ENCODE measurements at regions not wholly inside any gene's neighbourhood (a gene's known extent, or its start where the extent isn't known, plus 50 kb on each side); places are given as distances from the start of the nearest gene placed in this dataset.
"Not testable (repeated sequence)": the region's sequence is repeated elsewhere in the genome, so short reads cannot be mapped to it uniquely, and the experiment has no call there.

GRCh38 chr10:125448596-125448995 lies 234.4 kb downstream of the TEX36 start:
- DNase-seq, result no peak

- DNase-seq, result no peak
Measured at GRCh38 chr10:125444790-125445189, 238.2 kb downstream of the TEX36 start.

- DNase-seq, result no peak
Measured at GRCh38 chr10:125442856-125443540, 240.0 kb downstream of the TEX36 start.

GRCh38 chr10:125441151-125441550 lies 241.8 kb downstream of the TEX36 start:
- no peak for DNase-seq

- DNase-seq, result no peak
Measured at GRCh38 chr10:125431149-125431548, 251.8 kb downstream of the TEX36 start.

- DNase-seq, result no peak
Measured at GRCh38 chr10:125428054-125428453, 254.9 kb downstream of the TEX36 start.

- DNase-seq, result no peak
Measured at GRCh38 chr10:125424191-125424847, 258.6 kb downstream of the TEX36 start.

GRCh38 chr10:125423569-125423968 lies 259.4 kb downstream of the TEX36 start:
- no peak for DNase-seq

GRCh38 chr10:125419831-125420230 lies 259.5 kb upstream of the CTBP2 start:
- no peak for DNase-seq

GRCh38 chr10:125419146-125419545 lies 258.8 kb upstream of the CTBP2 start:
- DNase-seq, result no peak

- DNase-seq, result no peak
Measured at GRCh38 chr10:125417605-125418004, 257.2 kb upstream of the CTBP2 start.

GRCh38 chr10:125415964-125416363 lies 255.6 kb upstream of the CTBP2 start:
- DNase-seq, result no peak

- DNase-seq, result no peak
Measured at GRCh38 chr10:125415006-125415633, 254.8 kb upstream of the CTBP2 start.

- no peak for DNase-seq
Measured at GRCh38 chr10:125411724-125412123, 251.4 kb upstream of the CTBP2 start.

GRCh38 chr10:125409756-125410155 lies 249.4 kb upstream of the CTBP2 start:
- no peak for DNase-seq

- no peak for DNase-seq
Measured at GRCh38 chr10:125407557-125407956, 247.2 kb upstream of the CTBP2 start.

GRCh38 chr10:125407000-125407502 lies 246.7 kb upstream of the CTBP2 start:
- no peak for DNase-seq

GRCh38 chr10:125404902-125405301 lies 244.5 kb upstream of the CTBP2 start:
- not testable (repeated sequence) for DNase-seq

- no peak for DNase-seq
Measured at GRCh38 chr10:125401462-125401861, 241.1 kb upstream of the CTBP2 start.

- DNase-seq, result no peak
Measured at GRCh38 chr10:125399289-125399688, 238.9 kb upstream of the CTBP2 start.

- DNase-seq, result no peak
Measured at GRCh38 chr10:125398270-125398669, 237.9 kb upstream of the CTBP2 start.

- no peak for DNase-seq
Measured at GRCh38 chr10:125397608-125398007, 237.2 kb upstream of the CTBP2 start.

GRCh38 chr10:125396676-125397075 lies 236.3 kb upstream of the CTBP2 start:
- DNase-seq, result no peak

GRCh38 chr10:125392609-125393008 lies 232.2 kb upstream of the CTBP2 start:
- DNase-seq, result no peak

Measured in NCI-H2081 treated with DMSO at 0.1 percent for 48 hours (cell line).